HEK293T (cell line): ENCODE measurements at regions not wholly inside any gene's neighbourhood (a gene's known extent, or its start where the extent isn't known, plus 50 kb on each side); places are given as distances from the start of the nearest gene placed in this dataset.

Experiments used
- CTCF ChIA-PET: fragments of 350-600 bp; formaldehyde crosslinking; extraction: SDS; loops from one replicate; lab custom pipeline; 2021; ENCODE audit warnings: antibody characterized with exemption, inconsistent platforms; lab: Yijun Ruan, JAX
- POLR2A ChIA-PET: fragments of 350-600 bp; formaldehyde crosslinking; extraction: SDS; loops from one replicate; lab custom pipeline; 2020; ENCODE audit warnings: antibody characterized with exemption, inconsistent platforms; lab: Yijun Ruan, JAX
- DNase-seq: peaks from one replicate; pipeline ENCODE4 v3.0.0; 2012; ENCODE audit warnings: mixed read lengths; ENCODE audit errors: extremely low spot score
- ARNT ChIP-seq: fragments of 450-650 bp; IDR thresholded peaks from 2 replicates; pipeline ENCODE4 v1.6.1; 2017; ENCODE audit warnings: mild to moderate bottlenecking
- BHLHE40 ChIP-seq: fragments of 450-650 bp; IDR thresholded peaks from 2 replicates; pipeline ENCODE4 v1.6.1; 2016; ENCODE audit warnings: mild to moderate bottlenecking, moderate library complexity, borderline replicate concordance
- CTBP1 ChIP-seq: fragments of 450-650 bp; IDR thresholded peaks from 2 replicates; pipeline ENCODE4 v1.6.1; 2016; ENCODE audit warnings: borderline replicate concordance
- ELF4 ChIP-seq: fragments of 450-650 bp; IDR thresholded peaks from 2 replicates; pipeline ENCODE4 v1.6.1; 2017; ENCODE audit warnings: antibody characterized with exemption
- FOXA1 ChIP-seq: fragments of 450-650 bp; IDR thresholded peaks from 2 replicates; pipeline ENCODE4 v1.6.1; 2016; ENCODE audit warnings: mild to moderate bottlenecking
- FOXK2 ChIP-seq: fragments of 450-650 bp; IDR thresholded peaks from 2 replicates; pipeline ENCODE4 v1.6.1; 2016; ENCODE audit warnings: mild to moderate bottlenecking
- FOXM1 ChIP-seq: fragments of 450-650 bp; IDR thresholded peaks from 2 replicates; pipeline ENCODE4 v1.6.1; 2017; ENCODE audit warnings: mild to moderate bottlenecking, borderline replicate concordance
- HDGF ChIP-seq: fragments of 450-650 bp; IDR thresholded peaks from 2 replicates; pipeline ENCODE4 v1.6.1; 2017; ENCODE audit warnings: antibody characterized with exemption, borderline replicate concordance
- L3MBTL2 ChIP-seq: fragments of 450-650 bp; conservative IDR thresholded peaks from 2 replicates; pipeline ENCODE4 v1.6.1; 2016; ENCODE audit warnings: mild to moderate bottlenecking
- LEF1 ChIP-seq: fragments of 450-650 bp; IDR thresholded peaks from 2 replicates; pipeline ENCODE4 v1.6.1; 2017; ENCODE audit warnings: mild to moderate bottlenecking, borderline replicate concordance
- NFRKB ChIP-seq: fragments of 450-650 bp; IDR thresholded peaks from 2 replicates; pipeline ENCODE4 v1.6.1; 2016; ENCODE audit warnings: mild to moderate bottlenecking, moderate library complexity
- PKNOX1 ChIP-seq: fragments of 450-650 bp; IDR thresholded peaks from 2 replicates; pipeline ENCODE4 v1.6.1; 2016
- SP1 ChIP-seq: fragments of 450-650 bp; IDR thresholded peaks from 2 replicates; pipeline ENCODE4 v1.6.1; 2017
- SUZ12 ChIP-seq: fragments of 450-650 bp; IDR thresholded peaks from 2 replicates; pipeline ENCODE4 v1.6.1; 2016; ENCODE audit warnings: mild to moderate bottlenecking
- TARDBP ChIP-seq: fragments of 450-650 bp; IDR thresholded peaks from 2 replicates; pipeline ENCODE4 v1.6.1; 2016
- ZNF384 ChIP-seq: fragments of 450-650 bp; IDR thresholded peaks from 2 replicates; pipeline ENCODE4 v1.6.1; 2016

- no peak for TF ChIP-seq ARNT
- no peak for TF ChIP-seq CTBP1
- TF ChIP-seq BHLHE40 = no peak
- TF ChIP-seq ZNF384 = no peak
- TF ChIP-seq NFRKB = no peak
- TF ChIP-seq PKNOX1 = no peak
- TF ChIP-seq SP1 = no peak
- TF ChIP-seq FOXK2 = no peak
- no peak for TF ChIP-seq FOXM1
- TF ChIP-seq SUZ12 = no peak
- TF ChIP-seq TARDBP = no peak
- TF ChIP-seq ELF4 = no peak
- no peak for TF ChIP-seq HDGF
- no peak for TF ChIP-seq LEF1
- no peak for TF ChIP-seq L3MBTL2
- TF ChIP-seq FOXA1 = no peak
- ChIA-PET CTCF (no interaction called here), POLR2A (no interaction called here)
- no peak for DNase-seq
Observed at GRCh38 chr7:106456329-106456728, 171.5 kb upstream of the NAMPT start.

- ChIA-PET CTCF (no interaction called here), POLR2A (no interaction called here)
- TF ChIP-seq FOXM1 (no peak), ELF4 (no peak), TARDBP (no peak), ARNT (no peak), SP1 (no peak), SUZ12 (no peak), LEF1 (no peak), ZNF384 (no peak), NFRKB (no peak), HDGF (no peak), BHLHE40 (no peak)
- no peak for DNase-seq
Observed at GRCh38 chr7:106452031-106452851, 167.5 kb upstream of the NAMPT start.

DNA sequence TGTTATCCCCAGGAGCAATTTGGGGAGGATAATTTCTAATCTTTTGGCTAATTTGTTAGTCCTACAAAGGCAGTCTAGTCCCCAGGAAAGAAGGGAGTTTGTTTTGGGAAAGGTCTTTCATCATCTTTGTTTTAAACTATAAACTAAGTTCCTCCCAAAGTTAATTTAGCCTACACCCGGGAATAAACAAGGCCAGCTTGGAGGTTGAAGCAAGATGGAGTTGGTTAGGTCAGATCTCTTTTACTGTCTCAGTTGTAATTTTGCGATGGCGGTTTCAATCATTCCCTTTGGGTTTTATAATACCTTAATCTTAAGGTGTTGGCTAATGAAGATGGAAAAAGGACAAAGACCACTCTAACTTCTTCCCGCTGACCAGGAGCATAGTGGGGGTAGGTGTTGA, 166.4 kb upstream of the NAMPT start:
- ChIA-PET CTCF (interaction anchor here (0.6 kb wide), 1 partner anchor 9 kb away, joined by 3 read pairs; no protein-coding TSS in a partner anchor), POLR2A (no interaction called here)
- DNase-seq = no peak
- no peak for TF ChIP-seq TARDBP

- TF ChIP-seq CTBP1 (no peak), FOXM1 (no peak), SUZ12 (no peak), LEF1 (no peak), PKNOX1 (no peak), TARDBP (no peak), FOXA1 (no peak), NFRKB (no peak), ELF4 (no peak), FOXK2 (no peak), L3MBTL2 (no peak), HDGF (no peak), BHLHE40 (no peak), ZNF384 (no peak), ARNT (no peak), SP1 (no peak)
- CTCF ChIA-PET = no interaction called here
- no peak for DNase-seq
- POLR2A ChIA-PET = no interaction called here
Observed at GRCh38 chr7:106450716-106451115, 165.9 kb upstream of the NAMPT start.

DNA sequence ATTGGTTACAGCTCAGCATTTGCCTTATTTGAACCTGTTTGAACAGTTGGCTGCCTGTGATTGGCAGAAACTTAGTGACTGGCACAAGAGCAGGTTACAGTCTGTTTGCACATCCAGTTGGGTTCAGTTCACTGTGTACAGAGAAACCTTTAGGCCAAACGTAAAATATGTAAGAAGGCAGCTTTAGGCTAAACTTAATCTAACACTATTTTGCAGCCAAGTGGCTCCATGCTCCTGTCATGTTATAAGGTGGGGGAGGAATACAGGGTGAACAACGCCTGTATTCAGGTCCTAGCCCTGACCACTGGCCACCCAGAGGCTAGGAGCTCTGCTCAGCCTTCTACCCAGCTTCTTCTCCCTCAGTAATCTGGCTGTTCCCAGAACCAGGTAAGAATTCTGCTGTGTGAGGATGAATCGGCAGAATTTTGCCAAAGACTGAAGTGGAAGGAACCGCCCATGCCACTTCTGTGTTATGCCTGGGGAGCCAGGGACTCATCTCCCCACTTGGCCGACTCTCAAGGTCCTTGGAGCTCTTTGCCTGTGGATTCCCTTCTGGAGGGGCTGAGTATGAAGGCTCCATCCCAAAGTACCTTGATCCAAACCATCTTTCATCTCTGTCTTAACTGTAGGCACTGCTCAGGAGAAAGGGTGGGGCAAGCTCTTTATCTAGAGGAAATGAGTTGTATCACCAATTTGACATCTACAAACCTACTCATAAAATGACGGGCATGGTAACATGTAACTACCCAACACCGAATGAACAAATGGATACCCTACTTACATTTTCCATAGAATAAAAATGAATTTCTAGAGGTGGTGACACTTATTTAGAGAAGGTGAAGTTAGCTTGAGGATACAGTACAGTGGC, 164.4 kb upstream of the NAMPT start:
- TF ChIP-seq L3MBTL2 (no peak), NFRKB (no peak), SUZ12 (no peak), TARDBP (no peak), BHLHE40 (no peak), ARNT (no peak), LEF1 (no peak), ZNF384 (no peak), PKNOX1 (no peak), FOXK2 (no peak), ELF4 (no peak), FOXM1 (no peak), HDGF (no peak)
- ChIA-PET CTCF (no interaction called here), POLR2A (interaction anchor here (0.6 kb wide), 1 partner anchor 304 kb away, joined by 3 read pairs; no protein-coding TSS in a partner anchor)
- DNase-seq = no peak
